Right lobe of liver (tissue), 6 donors: ENCODE measurements at regions not wholly inside any gene's neighbourhood (a gene's known extent, or its start where the extent isn't known, plus 50 kb on each side); places are given as distances from the start of the nearest gene placed in this dataset.
A peak's percentile ranks its signal among the peaks of the same experiment; 100 is the strongest.
"Not testable (repeated sequence)": the region's sequence is repeated elsewhere in the genome, so short reads cannot be mapped to it uniquely, and the experiment has no call there.

Experiments used
- ATAC-seq, 4 donors: fragments of 200-7000 bp; cut with Tn5 transposase; one replicate each; pipeline ENCODE4 v1.9.1; 2020; ENCODE audit warnings: mild to moderate bottlenecking in 4 of 4, moderate library complexity in 4 of 4
- DNase-seq, 3 donors: peaks; one replicate each; pipeline ENCODE4 v3.0.0-alpha.2; 2020
- H3K27ac ChIP-seq, 3 donors: fragments of 200-600 bp; one replicate each; pipeline ENCODE4 v1.8.0; 2022
- H3K27me3 ChIP-seq, 2 donors: fragments of 200-600 bp; one replicate each; pipeline ENCODE4 v1.8.0; 2022
- H3K36me3 ChIP-seq, 4 donors: fragments of 200-600 bp; sonication (generic) in 1 of 4; one replicate each; pipeline versions ENCODE4 v1.5.1 to v1.8.0; 2017 to 2022; ENCODE audit warnings: control low read depth in 1 of 4
- H3K4me1 ChIP-seq, 4 donors: fragments of 200-600 bp; sonication (generic) in 1 of 4; one replicate each; pipeline versions ENCODE4 v1.5.1 to v1.8.0; 2017 to 2022; ENCODE audit warnings: control low read depth in 1 of 4
- H3K4me3 ChIP-seq, 3 donors: fragments of 200-600 bp; one replicate each; pipeline ENCODE4 v1.8.0; 2022
- H3K9me3 ChIP-seq, 4 donors: fragments of 200-600 bp; sonication (generic) in 1 of 4; one replicate each; pipeline versions ENCODE4 v1.5.1 to v1.8.0; 2017 to 2022; ENCODE audit warnings: control low read depth in 1 of 4
- CTCF ChIP-seq, 4 donors: fragments of 200-600 bp in 3 of 4; fragments of 450-650 bp in 1 of 4; IDR thresholded peaks; one replicate each; pipeline versions ENCODE4 v1.5.1 to v1.8.0; 2016 to 2022; ENCODE audit warnings: antibody characterized with exemption in 4 of 4, mild to moderate bottlenecking in 2 of 4
- POLR2A ChIP-seq: fragments of 450-650 bp; IDR thresholded peaks from one replicate; pipeline ENCODE4 v1.6.1; 2017; ENCODE audit warnings: antibody characterized with exemption, mild to moderate bottlenecking
- WGBS: methylation state at CpG from one replicate; pipeline ENCODE4 v1.1.6; 2018; ENCODE audit warnings: low coverage, low lambda C conversion rate; ENCODE audit not compliant: insufficient coverage; ENCODE audit errors: missing lambda C conversion rate; 5-methylcytosine and 5-hydroxymethylcytosine counted together
- intact Hi-C, 2 donors: fragments of 100-400 bp; cut with DNase I; formaldehyde crosslinking; loops; one replicate each; pipeline versions ENCODE4 v1.11.2 to v1.14.1; 2022
- donor health status: DM: no; HTN: yes; CAD: no.
- donor health status: DM: no; HTN: no; CAD: no.
- donor health status: DM: no; HTN: no; CAD: no.
- donor health status: DM: no; HTN: yes; CAD: no.
- donor health status: DM: no; HTN: yes; CAD: no.

GRCh38 chr2:77664491-77664890 lies 142.3 kb upstream of the LRRTM4 start:
- H3K9me3 ChIP-seq: no peaks in the 10 kb centered on the region
- no peaks in the 10 kb centered on the region for H3K4me1 ChIP-seq
- no peak for TF ChIP-seq CTCF (IDR thresholded peaks at IDR 0.05)
- no peak for TF ChIP-seq POLR2A
- no peak overlapping the region for H3K27ac ChIP-seq
- no peak for DNase-seq
- no peaks in the 10 kb centered on the region for H3K27me3 ChIP-seq
- H3K4me3 ChIP-seq: no peak overlapping the region
- H3K36me3 ChIP-seq: no peaks in the 10 kb centered on the region
- WGBS: 18% methylated on average over 2 of the region's 2 CpGs
- ATAC-seq: no peak
- intact Hi-C loops: no loop called here

GRCh38 chr2:77666251-77666980 lies 144.2 kb upstream of the LRRTM4 start:
- Histone ChIP-seq H3K27ac (no peak overlapping the region), H3K27me3 (no peaks in the 10 kb centered on the region), H3K36me3 (no peaks in the 10 kb centered on the region), H3K4me1 (no peaks in the 10 kb centered on the region), H3K9me3 (no peaks in the 10 kb centered on the region), H3K4me3 (no peak overlapping the region)
- DNase-seq (no peak), ATAC-seq (no peak)
- intact Hi-C loops: no loop called here
- whole genome bisulfite sequencing: 49% methylated on average over 7 of the region's 7 CpGs
- TF ChIP-seq CTCF (IDR thresholded peaks at IDR 0.05): no peak
- no peak for TF ChIP-seq POLR2A

- H3K4me3 ChIP-seq, H3K4me1 ChIP-seq, H3K27ac ChIP-seq, intact Hi-C loops, H3K36me3 ChIP-seq, DNase-seq, H3K27me3 ChIP-seq, H3K9me3 ChIP-seq: not testable (repeated sequence)
- WGBS: 30% methylated on average over 6 of the region's 6 CpGs
- ATAC-seq: peak; percentile 41 to 81 (median 69)
- TF ChIP-seq CTCF (IDR thresholded peaks at IDR 0.05): peak in 1 of 4 donors; percentile 11
Observed at GRCh38 chr2:77684543-77685319, 162.6 kb upstream of the LRRTM4 start.

GRCh38 chr2:77712601-77713000 lies 190.4 kb upstream of the LRRTM4 start:
- H3K27ac ChIP-seq: no peak overlapping the region
- DNase-seq (no peak), ATAC-seq (no peak)
- 38% methylated on average over 1 of the region's 1 CpG for WGBS
- no peaks in the 10 kb centered on the region for H3K27me3 ChIP-seq
- no peaks in the 10 kb centered on the region for H3K9me3 ChIP-seq
- TF ChIP-seq CTCF (IDR thresholded peaks at IDR 0.05): no peak
- no peak for TF ChIP-seq POLR2A
- H3K4me1 ChIP-seq: no peaks in the 10 kb centered on the region
- no peak overlapping the region for H3K4me3 ChIP-seq
- intact Hi-C loops: no loop called here
- no peaks in the 10 kb centered on the region for H3K36me3 ChIP-seq
